IPS-NIHi7 (cell line): ENCODE measurements at regions not wholly inside any gene's neighbourhood (a gene's known extent, or its start where the extent isn't known, plus 50 kb on each side); places are given as distances from the start of the nearest gene placed in this dataset.
"Not testable (repeated sequence)": the region's sequence is repeated elsewhere in the genome, so short reads cannot be mapped to it uniquely, and the experiment has no call there.

ENCODE experiments used
- DNase-seq: peaks from one replicate; pipeline ENCODE4 v3.0.0; 2012; ENCODE audit warnings: mixed read lengths; ENCODE audit errors: extremely low spot score

DNA sequence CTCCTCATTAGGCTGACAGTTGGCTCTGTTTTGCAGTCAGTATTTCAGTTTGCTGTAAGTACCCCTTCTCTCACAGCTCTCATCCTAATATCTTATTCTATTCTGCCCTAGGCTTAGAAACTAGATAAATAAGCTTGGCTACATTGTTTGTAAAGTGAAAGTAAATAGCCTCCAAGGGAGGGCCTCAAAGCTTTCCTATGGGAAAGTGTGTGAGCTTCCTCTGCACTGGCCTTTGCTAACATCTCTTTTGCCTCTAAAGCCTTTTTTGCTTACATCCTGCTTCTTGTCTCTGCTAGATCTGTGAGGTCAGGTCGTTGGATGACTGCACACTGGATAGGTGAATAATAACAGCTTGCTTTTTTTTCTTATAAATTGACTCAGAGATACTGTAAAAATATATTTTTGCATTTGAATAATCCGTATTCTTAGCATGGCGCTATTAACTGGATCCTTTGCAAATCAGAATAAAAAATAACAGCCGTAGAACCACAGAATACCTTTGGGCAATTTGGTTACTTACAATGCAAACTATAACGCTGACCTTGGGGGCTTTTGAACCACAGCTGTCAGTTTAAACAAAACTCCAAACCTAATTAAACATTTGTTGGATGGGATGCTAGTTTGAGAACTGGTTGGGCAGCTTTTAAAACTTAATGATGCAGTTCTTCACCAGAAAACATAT is 55.1 kb downstream of the TTC6 start:
- no peak for DNase-seq

DNA sequence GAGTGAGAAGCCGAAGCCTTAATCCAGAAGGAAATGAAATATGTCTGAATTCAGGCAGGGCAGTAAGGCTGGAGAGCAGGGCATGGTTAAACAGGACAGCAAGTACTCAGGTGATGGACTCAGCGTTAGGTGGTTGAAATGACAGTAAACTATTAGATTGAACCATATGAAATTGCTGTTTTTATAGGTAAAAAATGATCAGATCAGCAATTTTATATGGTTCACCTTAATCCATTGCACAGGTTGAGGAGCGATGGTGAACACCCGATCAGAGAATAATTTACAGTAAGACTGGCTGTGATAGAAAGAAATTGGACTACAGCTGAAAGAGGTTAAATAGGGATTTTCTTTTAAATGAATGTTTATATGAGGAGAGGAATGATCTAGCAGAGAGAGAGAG is 56.6 kb downstream of the TTC6 start:
- DNase-seq: no peak

DNA sequence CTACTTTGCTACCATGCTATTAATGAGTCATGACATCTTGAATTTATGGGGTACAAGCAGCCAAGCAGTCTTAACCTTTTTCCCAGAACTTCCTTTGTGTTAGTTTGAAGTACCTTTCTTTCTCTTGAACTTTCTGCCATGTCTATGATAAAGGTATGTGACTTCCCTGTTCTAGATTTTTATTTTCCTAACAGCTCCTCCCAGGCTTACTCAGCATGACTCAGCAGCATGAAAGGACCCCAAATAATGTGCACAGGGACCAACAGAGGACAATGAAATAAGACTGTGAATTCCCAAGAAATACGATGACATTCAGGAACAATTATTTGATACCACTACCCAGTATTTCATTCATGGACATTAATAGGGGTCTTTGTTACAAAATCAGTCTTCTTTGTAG is 60.0 kb downstream of the TTC6 start:
- DNase-seq: no peak

DNA sequence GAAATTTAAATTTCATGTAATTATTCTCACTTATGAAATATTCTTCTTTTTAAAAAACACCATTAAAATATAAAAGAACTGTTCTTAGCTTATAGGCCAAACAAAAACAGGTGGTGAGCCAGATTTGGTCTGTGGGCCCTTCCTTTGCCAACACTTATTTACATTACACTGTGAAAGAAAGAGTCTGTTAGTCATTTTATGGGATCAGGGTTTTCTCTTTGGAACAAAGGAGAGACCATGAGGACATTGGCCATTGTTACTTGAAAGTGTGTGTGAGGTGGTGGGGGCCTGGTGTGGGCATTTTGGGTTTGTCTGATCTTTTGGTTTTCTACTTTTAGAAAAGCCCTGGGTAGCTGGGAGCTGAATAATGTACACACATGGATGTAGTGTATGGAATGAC is 62.7 kb downstream of the TTC6 start:
- DNase-seq: no peak

DNA sequence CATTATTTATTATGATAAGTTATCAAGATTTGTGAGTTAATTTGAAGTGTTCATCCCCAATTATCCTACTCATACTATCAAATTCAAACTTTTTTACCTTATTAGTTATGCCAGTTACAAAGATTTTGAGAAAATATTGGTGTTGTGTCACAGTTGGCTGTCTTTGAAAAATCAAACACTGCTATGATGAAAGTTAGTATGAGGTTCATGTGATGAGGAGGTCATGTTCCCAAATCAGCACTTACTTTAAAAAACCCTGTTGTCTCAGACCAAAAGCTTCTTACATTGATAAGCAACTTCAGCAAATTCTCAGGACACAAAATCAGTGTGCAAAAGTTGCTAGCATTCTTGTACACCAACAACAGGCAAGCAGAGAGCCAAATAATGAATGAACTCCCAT is 68.1 kb downstream of the TTC6 start:
- no peak for DNase-seq

DNA sequence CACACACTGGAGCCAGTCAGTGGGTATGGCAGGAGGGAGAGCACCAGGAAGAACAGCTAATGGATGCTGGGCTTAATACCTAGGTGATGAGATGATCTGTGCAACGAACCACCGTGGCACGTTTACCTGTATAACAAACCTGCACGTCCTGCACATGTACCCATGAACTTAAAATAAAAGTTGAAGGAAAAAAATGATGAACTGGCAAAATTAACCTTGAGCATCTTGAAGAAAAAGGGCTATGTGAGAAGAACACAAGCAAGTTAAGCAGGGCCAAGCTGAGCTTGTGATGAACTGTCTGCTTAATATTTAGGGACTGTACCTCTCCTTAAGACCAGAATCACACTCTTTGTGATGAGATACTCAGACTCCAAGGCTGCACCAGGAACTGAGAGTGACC is 70.0 kb downstream of the TTC6 start:
- DNase-seq: no peak

DNA sequence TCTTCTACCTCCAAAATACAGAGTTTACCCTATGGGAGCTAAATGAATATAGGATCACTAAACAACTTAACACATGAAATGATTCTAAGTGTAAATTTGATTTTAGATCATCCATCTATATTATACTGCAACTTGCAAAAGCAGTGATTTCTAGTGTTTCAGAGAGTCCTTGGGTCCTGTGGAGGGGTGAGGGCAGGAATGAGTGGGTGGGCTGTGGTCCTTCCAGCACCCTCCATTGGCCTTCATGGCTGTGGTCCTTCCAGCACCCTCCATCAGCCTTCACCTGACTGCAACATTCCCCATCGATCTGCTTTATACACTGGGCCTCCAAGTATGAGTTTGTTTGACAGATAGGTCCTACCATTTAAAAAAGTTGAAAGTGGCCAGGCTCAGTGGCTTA is 70.5 kb downstream of the TTC6 start:
- no peak for DNase-seq

DNA sequence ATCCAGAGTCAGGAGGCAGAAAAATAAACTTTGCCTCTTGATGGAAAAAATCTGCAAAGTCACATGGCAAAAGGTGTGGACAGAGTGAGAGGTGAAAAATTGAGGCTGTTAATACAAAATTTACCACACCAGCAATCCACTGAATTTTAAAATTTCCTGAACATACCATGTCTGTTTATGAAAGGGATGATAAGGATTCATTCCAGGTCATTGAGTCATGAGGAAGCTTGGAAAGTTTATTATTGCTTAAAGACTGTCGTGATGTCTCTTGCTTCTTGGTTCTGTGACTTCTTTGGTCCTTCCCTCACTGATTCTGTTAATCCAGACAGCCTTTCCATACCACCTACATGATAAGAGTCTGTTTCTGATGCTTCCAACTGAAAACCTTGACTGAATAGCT is 73.2 kb downstream of the TTC6 start:
- no peak for DNase-seq

DNA sequence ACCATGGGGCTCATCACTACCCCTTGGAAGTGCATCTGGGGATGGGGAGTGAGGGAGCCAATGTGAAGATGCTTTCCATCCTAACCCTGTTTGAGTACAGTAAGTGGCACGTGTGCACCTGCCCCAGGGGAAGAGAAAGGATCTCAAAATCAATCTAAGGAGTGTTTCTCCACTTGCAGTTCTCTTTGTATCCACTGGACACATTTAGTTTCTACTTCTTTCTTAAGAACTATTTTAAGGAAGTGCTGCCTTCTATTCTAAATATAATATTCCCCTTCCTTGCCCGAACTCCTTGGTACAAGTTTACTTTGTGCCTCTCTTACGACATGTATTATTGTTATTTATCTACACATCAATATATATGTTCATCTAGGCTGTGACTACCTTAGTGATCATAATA is 73.8 kb downstream of the TTC6 start:
- no peak for DNase-seq

DNA sequence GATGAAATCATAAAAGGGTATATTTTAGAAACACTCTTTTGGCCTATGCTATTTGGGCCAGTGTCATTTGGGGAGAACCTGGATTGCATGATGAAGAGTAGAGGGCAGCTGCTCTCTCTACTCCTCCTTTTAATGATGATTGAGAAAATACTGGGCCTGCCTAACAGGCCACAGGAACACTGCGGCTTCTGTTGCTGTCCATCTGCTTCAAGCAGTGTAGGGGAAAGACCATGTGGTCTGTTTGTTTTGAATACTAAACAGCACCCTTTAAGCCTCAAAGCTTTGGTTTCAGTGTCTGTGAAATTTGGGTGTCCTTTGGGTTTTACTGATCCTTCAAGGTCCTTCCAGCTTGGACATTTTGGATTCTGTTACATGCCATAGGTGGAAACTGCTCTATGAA is 78.0 kb downstream of the TTC6 start:
- DNase-seq: no peak

DNA sequence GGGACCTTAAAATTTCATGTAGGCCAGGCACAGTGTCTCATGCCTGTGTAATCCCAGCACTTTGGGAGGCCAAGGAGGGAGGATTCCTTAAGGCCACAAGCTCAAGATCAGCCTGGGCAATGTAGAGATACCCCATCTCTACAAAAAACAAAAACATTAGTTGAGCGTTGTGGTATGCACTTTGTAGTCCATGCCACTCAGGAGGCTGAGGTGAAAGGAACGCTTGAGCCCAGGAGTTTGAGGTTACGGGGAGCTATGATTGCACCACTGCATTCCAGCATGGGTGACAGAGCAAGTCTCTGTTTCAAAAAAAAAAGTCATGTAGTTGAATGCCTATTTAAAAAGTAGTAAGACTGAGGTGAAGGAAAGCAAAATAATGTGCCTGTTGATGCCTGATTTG is 83.5 kb downstream of the TTC6 start:
- no peak for DNase-seq

DNA sequence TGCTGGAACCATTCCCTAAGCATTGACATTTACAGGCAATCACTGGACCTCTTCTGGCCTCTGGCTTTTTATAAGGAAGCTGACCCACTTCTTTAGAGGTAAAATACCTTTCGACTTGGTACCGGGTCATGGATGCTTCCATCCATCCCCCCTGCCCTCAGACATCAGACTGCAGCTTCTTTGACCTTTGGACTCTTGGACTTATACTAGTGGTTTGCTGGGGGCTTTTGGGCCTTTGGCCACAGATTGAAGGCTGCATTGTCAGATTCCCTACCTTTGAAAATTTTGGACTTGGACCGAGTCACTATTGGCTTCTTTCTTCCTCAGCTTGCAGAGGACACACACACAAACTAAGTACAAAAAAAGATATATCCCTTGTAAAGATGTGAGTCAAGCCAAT is 86.1 kb downstream of the TTC6 start:
- DNase-seq: no peak

DNA sequence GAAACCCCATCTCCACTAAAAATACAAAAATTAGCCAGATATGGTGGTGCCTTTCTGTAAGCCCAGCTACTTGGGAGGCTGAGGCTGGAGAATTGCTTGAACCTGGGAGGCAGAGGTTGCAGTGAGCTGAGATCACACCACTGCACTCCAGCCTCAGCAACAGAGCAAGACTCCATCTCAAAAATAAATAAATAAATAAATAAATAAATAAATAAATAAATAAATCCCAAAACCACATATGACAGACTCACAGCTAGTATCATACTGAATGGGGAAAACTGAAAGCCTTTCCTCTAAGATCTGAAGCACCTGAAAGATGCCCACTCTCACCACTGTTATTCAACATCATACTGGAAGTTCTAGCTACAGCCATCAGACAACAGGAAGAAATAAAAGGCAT is 97.3 kb downstream of the TTC6 start:
- not testable (repeated sequence) for DNase-seq

DNA sequence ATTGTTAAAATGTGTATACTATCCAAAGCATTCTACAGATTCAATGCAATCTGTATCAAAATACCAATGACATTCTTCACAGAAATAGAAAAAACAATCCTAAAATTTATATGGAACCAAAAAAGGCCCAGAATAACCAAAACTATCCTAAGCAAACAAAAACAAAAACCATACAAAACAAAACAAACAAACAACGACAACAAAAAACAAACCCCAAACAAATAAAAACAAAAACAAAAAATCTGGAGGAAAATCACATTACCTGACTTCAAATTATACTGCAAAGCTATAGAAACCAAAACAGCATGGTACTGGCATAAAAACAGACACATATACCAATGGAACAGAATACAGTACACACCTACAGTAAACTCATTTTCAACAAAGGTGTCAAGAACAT is 98.0 kb downstream of the TTC6 start:
- not testable (repeated sequence) for DNase-seq

DNA sequence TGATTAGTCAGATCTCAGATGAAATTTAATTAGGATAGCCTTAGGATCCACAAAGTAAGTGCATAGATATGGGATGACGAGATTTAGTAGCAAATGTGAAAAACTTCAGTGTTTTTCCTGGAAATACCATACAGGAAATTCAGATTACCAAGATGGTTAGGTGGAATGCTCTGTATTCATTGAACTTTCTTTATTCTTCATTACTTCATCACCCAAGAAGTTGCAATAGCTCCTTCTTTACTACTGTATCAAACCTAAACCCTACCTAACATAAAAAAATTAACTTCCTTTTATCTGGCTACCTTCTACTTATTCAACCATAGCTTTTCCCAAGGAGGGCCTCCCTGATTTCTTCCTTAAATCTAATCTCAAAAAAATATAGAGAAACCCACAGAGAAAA is 100.4 kb downstream of the TTC6 start:
- no peak for DNase-seq

DNA sequence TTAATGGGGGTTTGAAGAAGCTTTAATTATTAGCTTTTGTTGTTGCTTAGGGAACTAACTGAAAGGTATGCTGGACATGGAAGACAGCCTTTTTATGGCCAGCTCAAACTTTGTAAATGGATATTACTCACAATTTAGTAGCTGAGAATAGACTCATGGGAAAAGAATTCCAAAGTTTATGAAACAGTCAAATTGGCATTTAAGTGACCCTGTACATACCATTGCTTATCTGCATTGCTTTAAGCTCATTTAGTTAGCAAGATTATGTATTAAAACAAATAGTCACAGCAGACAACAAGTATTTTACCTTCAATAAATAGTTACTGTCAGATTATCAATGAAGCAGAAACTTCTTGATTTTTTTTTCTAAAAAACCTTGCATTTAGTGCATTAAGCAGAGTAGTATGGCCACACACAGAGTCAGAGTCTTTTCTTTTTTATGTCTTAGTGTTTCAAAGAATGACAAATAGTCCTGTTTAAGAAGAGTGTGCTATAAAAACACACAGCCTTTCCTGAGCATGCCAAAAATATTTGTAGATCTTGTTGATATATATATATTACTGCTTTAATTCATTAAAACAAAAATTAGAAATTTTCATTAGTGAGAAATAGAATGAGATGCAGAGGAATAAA is 102.2 kb downstream of the TTC6 start:
- DNase-seq: no peak

DNA sequence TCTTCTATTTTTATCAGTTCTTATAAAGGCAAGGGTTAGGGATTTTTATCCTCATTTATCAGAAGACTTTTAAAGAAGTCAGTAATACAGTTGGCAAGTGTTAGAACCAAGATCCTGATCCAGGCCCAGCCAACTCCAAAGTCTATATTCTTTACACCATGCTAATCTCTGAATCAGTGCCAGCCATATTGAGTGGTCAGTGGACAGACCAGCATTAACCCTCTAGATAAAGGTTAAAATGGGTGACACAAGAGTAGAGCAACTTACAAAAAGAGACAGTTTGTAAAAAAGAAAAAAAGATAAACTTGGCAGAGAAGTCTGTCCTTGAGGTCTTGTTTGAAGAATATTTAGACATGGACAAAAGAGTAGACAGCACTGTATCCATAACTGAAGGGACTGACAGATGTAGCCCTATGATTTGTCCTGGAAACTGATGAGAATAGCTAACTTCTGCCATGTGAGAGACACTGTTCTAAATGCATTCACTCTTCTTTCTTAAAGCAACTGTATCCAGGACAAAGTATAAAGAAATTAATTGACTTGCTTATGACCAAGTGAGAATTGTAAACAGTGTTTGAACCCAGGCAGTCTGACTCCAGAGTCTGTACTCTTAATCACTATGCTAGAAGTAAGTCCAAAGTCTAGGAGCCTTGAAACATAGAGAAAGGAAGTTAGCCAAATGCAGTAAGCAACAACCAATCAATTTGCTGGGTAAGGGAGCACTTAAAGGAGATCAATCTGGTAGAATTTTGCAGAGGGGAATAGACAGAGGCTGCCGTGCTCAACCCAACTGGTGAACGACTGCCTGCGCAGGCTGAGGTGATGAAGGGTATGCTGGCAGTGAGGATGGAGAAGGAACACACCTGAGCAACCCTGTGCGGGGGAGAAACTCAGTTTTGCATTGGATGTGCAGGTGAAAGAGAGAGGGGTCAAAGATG is 103.7 kb downstream of the TTC6 start:
- DNase-seq: no peak

DNA sequence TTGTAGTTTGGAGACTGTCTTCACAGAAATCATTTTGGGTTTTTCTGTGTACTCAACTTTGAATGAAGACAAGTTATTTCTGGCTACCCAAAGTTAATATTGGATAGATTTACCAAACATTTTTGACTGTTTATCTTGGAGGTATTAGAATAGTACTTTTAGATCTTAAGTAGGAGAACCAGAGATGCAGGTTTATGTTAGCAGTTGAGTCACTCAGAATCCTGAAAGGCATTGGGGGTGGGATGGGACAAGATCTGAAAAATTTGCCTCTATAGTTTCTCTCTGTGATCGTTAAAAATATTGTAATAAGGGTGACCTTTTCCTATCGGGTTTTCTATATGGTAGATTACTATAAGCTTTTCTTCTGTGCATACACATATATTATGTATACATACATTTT is 112.3 kb downstream of the TTC6 start:
- DNase-seq: no peak

DNA sequence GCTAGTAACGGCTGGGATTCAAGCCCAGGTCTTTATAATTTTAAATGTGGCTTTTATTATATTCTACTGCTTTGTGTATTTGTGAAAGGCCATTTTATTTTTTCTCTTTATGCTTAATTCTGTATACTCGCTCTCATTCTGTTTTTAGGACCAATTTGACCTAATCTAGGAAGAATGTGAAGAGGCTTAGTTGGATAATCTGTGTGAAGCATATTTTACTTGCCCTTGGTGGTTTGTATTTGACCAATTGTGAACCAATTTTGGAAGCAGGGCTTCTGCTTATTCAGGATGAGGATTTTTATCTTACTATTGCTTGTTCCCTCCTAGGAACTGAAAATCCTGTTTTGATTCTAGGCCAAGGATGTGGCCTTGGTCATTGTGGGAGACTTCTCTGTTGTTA is 113.1 kb downstream of the TTC6 start:
- no peak for DNase-seq

DNA sequence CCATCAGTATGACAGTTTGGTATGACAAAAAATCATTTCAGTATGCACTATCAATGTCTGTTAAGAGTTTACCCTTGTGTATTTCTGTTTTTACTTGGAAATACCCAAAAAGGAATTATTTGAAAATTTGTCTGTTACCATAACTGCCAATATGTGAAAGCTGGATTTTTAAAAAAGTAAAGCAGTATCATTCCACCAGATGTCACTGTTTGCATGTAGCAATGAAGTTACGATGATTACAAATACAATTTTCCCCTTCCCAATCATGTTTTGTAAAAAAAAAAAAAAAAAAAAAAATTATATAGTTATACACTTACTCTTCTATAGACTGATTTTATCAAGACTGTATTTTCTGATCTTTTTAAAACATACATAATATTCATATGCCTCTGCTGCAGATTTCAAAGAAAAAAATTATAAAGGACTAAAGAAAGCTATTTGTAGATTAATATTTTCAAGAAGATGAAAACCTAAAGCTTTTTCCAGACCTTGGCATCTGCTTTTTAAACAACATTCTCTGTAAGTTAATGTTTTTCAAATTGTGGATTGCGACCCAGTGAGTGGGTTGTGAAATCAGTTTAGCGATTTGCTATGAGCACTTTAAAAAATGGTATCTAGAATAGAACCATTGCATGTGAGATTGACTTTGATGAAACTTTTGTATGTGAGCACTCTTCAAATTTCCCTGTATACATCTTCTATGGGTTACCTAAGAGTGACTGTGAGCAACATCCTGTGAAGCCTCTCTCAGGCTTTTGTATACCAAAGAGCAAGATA is 114.2 kb downstream of the TTC6 start:
- peak; percentile 18 for DNase-seq

DNA sequence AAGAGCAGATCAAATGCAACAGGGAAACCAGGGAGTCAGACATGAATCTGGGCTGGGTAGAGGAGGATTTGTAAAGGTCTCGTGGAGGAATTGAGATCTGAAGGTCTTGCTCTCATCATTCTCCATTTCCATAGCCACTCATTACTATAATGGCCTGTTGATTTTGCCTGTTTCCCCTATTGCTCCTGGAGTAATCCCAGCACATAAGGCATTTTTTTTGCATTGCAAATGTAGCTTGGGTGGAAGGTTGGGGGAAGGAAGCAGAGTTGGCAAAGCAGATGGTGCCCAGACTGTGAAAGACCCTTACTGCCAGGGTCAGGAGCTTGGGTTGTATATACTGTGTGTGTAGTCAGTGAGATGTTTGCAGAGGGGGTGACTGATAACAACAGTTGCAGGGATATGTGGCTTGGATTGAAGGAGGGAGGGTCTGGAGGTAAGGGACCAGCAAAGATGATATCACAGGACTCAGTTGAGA is 116.0 kb downstream of the TTC6 start:
- no peak for DNase-seq
